Thyroid gland (tissue), 4 donors: ENCODE measurements at regions not wholly inside any gene's neighbourhood (a gene's known extent, or its start where the extent isn't known, plus 50 kb on each side); places are given as distances from the start of the nearest gene placed in this dataset.

ENCODE experiments used
- POLR2A ChIP-seq, 2 donors: fragments of 450-650 bp; IDR thresholded peaks; one replicate each; pipeline ENCODE4 v1.6.1; 2017; ENCODE audit warnings: antibody characterized with exemption in 2 of 2, mild to moderate bottlenecking in 2 of 2, moderate library complexity in 1 of 2
- TF ChIP-seq, protein P1 (sequence below), 6 experiments: fragments of 200-600 bp in 3 of 6; fragments of 450-650 bp in 3 of 6; sonication (generic) in 3 of 6; IDR thresholded peaks; one replicate each; pipeline ENCODE4 v1.5.1; 2016 to 2019; ENCODE audit warnings: antibody characterized with exemption in 6 of 6, mild to moderate bottlenecking in 2 of 6, inconsistent platforms in 1 of 6, moderate library complexity in 1 of 6

DNA sequence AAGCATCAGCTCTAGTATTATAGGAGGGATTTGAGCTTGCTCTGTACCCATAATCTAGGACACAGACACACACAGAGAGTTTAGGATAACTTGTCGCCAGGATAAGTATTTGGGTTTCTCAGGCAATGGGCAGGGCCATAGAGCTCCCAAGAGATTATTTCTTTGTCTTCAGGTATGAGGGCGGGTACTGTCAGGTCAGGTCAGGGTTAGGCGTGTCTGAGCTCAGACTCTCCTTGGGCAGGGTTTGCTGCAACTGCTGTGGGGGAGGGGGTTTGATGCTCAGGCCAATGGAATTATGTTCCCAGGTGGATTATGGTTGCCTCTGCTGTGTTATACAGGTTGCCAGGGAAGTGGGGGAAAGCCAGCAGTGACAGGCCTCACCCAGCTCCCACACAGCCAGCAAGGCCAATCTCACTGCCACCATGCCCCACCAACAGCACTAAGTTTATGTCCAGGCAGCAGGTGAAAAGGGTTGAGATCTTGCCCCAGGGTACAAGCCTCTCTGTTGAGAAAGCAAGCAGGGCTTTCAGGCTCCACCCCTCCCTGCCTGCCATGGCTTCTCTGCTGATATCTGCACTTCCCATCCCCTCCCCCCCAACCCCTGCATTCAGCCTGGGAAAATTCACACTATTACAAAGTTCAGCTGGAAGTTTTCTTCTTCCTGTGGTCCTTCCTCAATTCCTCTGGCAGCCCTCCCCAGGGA, 101.3 kb downstream of the RRAGB start:
- TF ChIP-seq, protein P1, sequence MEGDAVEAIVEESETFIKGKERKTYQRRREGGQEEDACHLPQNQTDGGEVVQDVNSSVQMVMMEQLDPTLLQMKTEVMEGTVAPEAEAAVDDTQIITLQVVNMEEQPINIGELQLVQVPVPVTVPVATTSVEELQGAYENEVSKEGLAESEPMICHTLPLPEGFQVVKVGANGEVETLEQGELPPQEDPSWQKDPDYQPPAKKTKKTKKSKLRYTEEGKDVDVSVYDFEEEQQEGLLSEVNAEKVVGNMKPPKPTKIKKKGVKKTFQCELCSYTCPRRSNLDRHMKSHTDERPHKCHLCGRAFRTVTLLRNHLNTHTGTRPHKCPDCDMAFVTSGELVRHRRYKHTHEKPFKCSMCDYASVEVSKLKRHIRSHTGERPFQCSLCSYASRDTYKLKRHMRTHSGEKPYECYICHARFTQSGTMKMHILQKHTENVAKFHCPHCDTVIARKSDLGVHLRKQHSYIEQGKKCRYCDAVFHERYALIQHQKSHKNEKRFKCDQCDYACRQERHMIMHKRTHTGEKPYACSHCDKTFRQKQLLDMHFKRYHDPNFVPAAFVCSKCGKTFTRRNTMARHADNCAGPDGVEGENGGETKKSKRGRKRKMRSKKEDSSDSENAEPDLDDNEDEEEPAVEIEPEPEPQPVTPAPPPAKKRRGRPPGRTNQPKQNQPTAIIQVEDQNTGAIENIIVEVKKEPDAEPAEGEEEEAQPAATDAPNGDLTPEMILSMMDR (IDR thresholded peaks at IDR 0.05) = no peak
- no peak for TF ChIP-seq POLR2A (IDR thresholded peaks at IDR 0.05)
